Loucy (cell line): ENCODE measurements at regions not wholly inside any gene's neighbourhood (a gene's known extent, or its start where the extent isn't known, plus 50 kb on each side); places are given as distances from the start of the nearest gene placed in this dataset.

ENCODE experiments used
- H2AFZ ChIP-seq: fragments of 200-600 bp; sonication (generic); 2 replicates; pipeline ENCODE4 v1.6.0; 2016; ENCODE audit warnings: antibody characterized with exemption, mild to moderate bottlenecking, low read length, moderate library complexity
- H3F3A ChIP-seq: fragments of 200-600 bp; 2 replicates; pipeline ENCODE4 v1.6.0; 2016; ENCODE audit warnings: antibody characterized with exemption, low read depth, mild to moderate bottlenecking
- H3K27me3 ChIP-seq: fragments of 200-600 bp; sonication (generic); 2 replicates; pipeline ENCODE4 v1.6.1; 2014; ENCODE audit warnings: low read length, mild to moderate bottlenecking; ENCODE audit not compliant: insufficient read depth, poor library complexity, severe bottlenecking
- H3K36me3 ChIP-seq: fragments of 200-600 bp; sonication (generic); 2 replicates; pipeline ENCODE4 v1.6.1; 2016; ENCODE audit warnings: low read length; ENCODE audit not compliant: insufficient read depth
- H3K4me1 ChIP-seq: fragments of 200-600 bp; sonication (generic); 2 replicates; pipeline ENCODE4 v1.5.1; 2014; ENCODE audit warnings: low read length, mild to moderate bottlenecking; ENCODE audit not compliant: insufficient read depth, poor library complexity, severe bottlenecking
- H3K4me2 ChIP-seq: fragments of 200-600 bp; sonication (generic); 2 replicates; pipeline ENCODE4 v1.6.0; 2014; ENCODE audit warnings: antibody characterized with exemption, low read length, low read depth, mild to moderate bottlenecking; ENCODE audit not compliant: poor library complexity, severe bottlenecking
- H3K4me3 ChIP-seq: fragments of 200-600 bp; sonication (generic); 2 replicates; pipeline ENCODE4 v1.5.1; 2014; ENCODE audit warnings: low read length, mild to moderate bottlenecking, mixed read lengths; ENCODE audit not compliant: poor library complexity, severe bottlenecking
- H3K79me2 ChIP-seq: fragments of 200-600 bp; sonication (generic); 2 replicates; pipeline ENCODE4 v1.6.1; 2014; ENCODE audit warnings: low read length; ENCODE audit not compliant: insufficient read depth
- H3K9ac ChIP-seq: fragments of 200-600 bp; sonication (generic); 2 replicates; pipeline ENCODE4 v1.6.0; 2014; ENCODE audit warnings: mild to moderate bottlenecking, low read depth, low read length, moderate library complexity; ENCODE audit not compliant: poor library complexity, severe bottlenecking
- H3K9me2 ChIP-seq: fragments of 200-600 bp; sonication (generic); replicated peaks from 2 replicates; pipeline ENCODE4 v1.6.1; 2016; ENCODE audit warnings: low read depth, low read length, mixed read lengths
- H3K9me3 ChIP-seq: fragments of 200-600 bp; sonication (generic); 2 replicates; pipeline ENCODE4 v1.6.1; 2014; ENCODE audit warnings: mild to moderate bottlenecking, antibody characterized with exemption, low read length, low read depth; ENCODE audit not compliant: insufficient read depth
- H4K20me1 ChIP-seq: fragments of 200-600 bp; sonication (generic); 2 replicates; pipeline ENCODE4 v1.6.0; 2014; ENCODE audit warnings: antibody characterized with exemption, low read length, mild to moderate bottlenecking; ENCODE audit not compliant: insufficient read depth, poor library complexity, severe bottlenecking
- CTCF ChIP-seq: fragments of 200-600 bp; sonication (generic); conservative IDR thresholded peaks from 2 replicates; pipeline ENCODE4 v1.5.1; 2014; ENCODE audit warnings: mild to moderate bottlenecking, antibody characterized with exemption, low read length
- EZH2phosphoT487 ChIP-seq: fragments of 200-600 bp; IDR thresholded peaks from 2 replicates; pipeline ENCODE4 v1.6.1; 2018; ENCODE audit warnings: antibody characterized with exemption, mild to moderate bottlenecking, moderate library complexity, borderline replicate concordance

- Histone ChIP-seq H3F3A (no peaks in the 10 kb centered on the region), H3K9me3 (no peaks in the 10 kb centered on the region), H3K4me1 (no peaks in the 10 kb centered on the region), H3K9ac (no peak overlapping the region), H3K27me3 (no peaks in the 10 kb centered on the region), H3K4me2 (no peak overlapping the region), H2AFZ (no peak overlapping the region), H4K20me1 (no peaks in the 10 kb centered on the region), H3K9me2 (no peaks in the 10 kb centered on the region), H3K79me2 (no peaks in the 10 kb centered on the region), H3K36me3 (no peaks in the 10 kb centered on the region), H3K4me3 (no peak overlapping the region)
- TF ChIP-seq EZH2phosphoT487 (no peak), CTCF (no peak)
Observed at GRCh38 chr22:22768885-22769284, 118.7 kb upstream of the IGLL5 start.

GRCh38 chr22:22769434-22770279 is 118.0 kb upstream of the IGLL5 start:
- Histone ChIP-seq H3K27me3 (no peaks in the 10 kb centered on the region), H3K9me2 (no peaks in the 10 kb centered on the region), H3K9ac (no peak overlapping the region), H4K20me1 (no peaks in the 10 kb centered on the region), H3K4me1 (no peaks in the 10 kb centered on the region), H3K9me3 (no peaks in the 10 kb centered on the region), H3K4me3 (no peak overlapping the region), H3K79me2 (no peaks in the 10 kb centered on the region), H3K36me3 (no peaks in the 10 kb centered on the region), H3K4me2 (no peak overlapping the region), H2AFZ (no peak overlapping the region), H3F3A (no peaks in the 10 kb centered on the region)
- TF ChIP-seq CTCF (no peak), EZH2phosphoT487 (no peak)

- H3K27me3 ChIP-seq: no peaks in the 10 kb centered on the region
- no peak overlapping the region for H3K4me2 ChIP-seq
- no peak for TF ChIP-seq EZH2phosphoT487
- TF ChIP-seq CTCF: peak; percentile 84
- H3K9ac ChIP-seq: no peak overlapping the region
- H4K20me1 ChIP-seq: no peaks in the 10 kb centered on the region
- H3K4me1 ChIP-seq: no peaks in the 10 kb centered on the region
- H3K9me3 ChIP-seq: no peaks in the 10 kb centered on the region
- H3K4me3 ChIP-seq: no peak overlapping the region
- H3K9me2 ChIP-seq: no peaks in the 10 kb centered on the region
- no peak overlapping the region for H2AFZ ChIP-seq
- H3K36me3 ChIP-seq: no peaks in the 10 kb centered on the region
- H3K79me2 ChIP-seq: no peaks in the 10 kb centered on the region
- H3F3A ChIP-seq: no peaks in the 10 kb centered on the region
Observed at GRCh38 chr22:22770280-22770871, 117.2 kb upstream of the IGLL5 start.
